ENCODE measurements at regions not wholly inside any gene's neighbourhood (a gene's known extent, or its start where the extent isn't known, plus 50 kb on each side); places are given as distances from the start of the nearest gene placed in this dataset.
"Not testable (repeated sequence)": the region's sequence is repeated elsewhere in the genome, so short reads cannot be mapped to it uniquely, and the experiment has no call there.

- no peak overlapping the region for H3K4me3 ChIP-seq
- H3K27ac ChIP-seq, result no peak overlapping the region
These were observed 577.1 kb downstream of the ANKRD50 start for GRCh38 chr4:124135409-124135813.

DNA sequence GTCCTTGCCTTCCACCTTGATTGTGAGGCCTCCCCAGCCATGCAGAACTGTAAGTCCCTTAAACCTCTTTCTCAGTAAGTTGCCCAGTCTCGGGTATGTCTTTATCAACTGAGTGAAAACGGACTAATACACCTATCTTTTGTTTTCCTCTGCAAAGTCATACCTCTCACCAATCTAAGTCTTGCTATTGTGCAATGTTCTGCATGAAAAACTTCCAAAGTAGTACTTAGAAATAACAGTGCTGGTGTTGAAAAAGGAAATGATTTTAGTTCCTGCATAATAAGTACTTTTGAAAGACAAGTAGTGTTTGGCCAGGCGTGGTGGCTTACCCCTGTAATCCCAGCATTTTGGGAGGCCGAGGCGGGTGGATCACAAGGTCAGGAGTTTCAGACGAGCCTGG, 573.5 kb downstream of the ANKRD50 start:
- Histone ChIP-seq H3K4me3 (no peak overlapping the region), H3K27ac (no peak overlapping the region)

GRCh38 chr4:124143632-124144031, 568.9 kb downstream of the ANKRD50 start:
- Histone ChIP-seq H3K27ac (no peak overlapping the region), H3K4me3 (no peak overlapping the region)

GRCh38 chr4:124144238-124144654, 568.3 kb downstream of the ANKRD50 start:
- Histone ChIP-seq H3K4me3 (no peak overlapping the region), H3K27ac (no peak overlapping the region)

GRCh38 chr4:124146068-124146467, 566.5 kb downstream of the ANKRD50 start:
- H3K27ac ChIP-seq, result no peak overlapping the region

DNA sequence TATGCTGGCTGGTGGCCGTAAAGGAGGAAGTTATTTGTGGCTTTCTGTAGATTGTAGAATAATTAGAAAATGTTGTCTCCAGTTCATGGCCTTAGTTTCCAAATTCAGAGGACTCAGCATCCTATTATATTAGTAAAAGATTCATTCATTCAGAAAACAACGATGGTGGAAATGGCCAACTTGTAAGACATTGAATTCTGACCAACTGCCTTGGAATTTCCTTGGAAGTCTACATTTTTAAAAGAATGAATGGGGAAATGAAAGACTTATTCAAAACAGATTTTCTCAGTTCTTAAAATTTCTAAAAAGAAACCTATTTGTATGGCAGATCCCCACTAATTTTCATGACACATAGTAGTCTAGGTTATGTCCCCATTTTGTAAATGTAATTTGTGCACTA, 561.5 kb downstream of the ANKRD50 start:
- no peak overlapping the region for H3K4me3 ChIP-seq

More at GRCh38 chr4:124146068-124146467, 566.5 kb downstream of the ANKRD50 start:
- no peak overlapping the region for H3K4me3 ChIP-seq

GRCh38 chr4:124152132-124152531, 560.4 kb downstream of the ANKRD50 start:
- H3K4me3 ChIP-seq, result no peak overlapping the region
- no peak overlapping the region for H3K27ac ChIP-seq

More for the DNA sequence above, 561.5 kb downstream of the ANKRD50 start:
- H3K27ac ChIP-seq, result no peak overlapping the region

- Histone ChIP-seq H3K27ac (no peak overlapping the region), H3K4me3 (no peak overlapping the region)
These were observed 557.3 kb downstream of the ANKRD50 start for GRCh38 chr4:124155239-124155638.

DNA sequence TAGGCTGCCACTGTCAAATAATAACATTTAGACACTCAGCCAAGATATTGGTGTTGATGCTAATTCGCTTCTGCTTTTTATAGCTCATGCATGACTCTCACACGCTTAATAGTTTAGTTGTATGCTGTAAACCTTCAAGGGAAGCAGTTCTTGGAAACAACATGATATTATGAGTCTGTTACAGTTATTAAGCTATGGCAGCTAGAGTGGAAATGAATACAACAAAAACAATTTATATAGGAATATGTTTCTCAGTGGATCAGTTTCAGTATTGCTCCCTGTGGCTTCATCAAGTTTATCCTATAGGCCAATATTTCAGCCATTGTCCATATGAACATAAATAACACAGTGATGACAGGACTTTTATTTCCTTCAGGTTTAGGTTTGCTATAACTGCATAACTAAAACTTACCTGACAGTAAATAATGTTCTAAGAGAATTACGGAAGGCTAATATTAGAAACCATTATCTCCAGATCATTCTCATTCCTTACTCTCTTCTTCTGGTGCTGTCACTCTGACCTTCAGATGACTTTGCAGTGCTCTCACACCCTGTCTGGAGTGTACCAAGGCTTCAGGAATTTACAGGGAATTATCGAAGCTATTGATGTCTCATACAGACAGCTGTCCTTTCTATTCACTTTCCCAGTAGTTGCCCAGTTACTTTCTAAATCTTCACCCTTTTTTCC, 555.0 kb downstream of the ANKRD50 start:
- H3K27ac ChIP-seq, result no peak overlapping the region
- H3K4me3 ChIP-seq, result no peak overlapping the region

DNA sequence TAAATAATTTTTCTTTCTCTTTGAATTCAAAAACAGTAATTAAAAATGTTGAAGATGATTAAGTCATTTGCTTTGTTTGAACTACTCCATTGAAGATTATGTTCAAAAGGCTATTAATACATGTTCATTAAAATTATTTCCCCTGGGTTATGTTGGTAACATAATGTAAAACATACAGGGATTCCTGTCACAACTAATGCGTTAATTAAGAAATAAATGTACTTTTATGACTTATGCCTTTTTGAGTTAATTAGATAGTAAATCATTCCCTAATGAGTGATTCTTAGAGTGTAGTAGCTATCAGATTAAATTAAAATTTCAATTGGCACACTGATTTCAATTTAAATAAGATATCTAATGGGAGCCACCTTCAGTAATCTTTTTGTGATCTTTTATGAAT, 549.1 kb downstream of the ANKRD50 start:
- Histone ChIP-seq H3K27ac (no peak overlapping the region), H3K4me3 (no peak overlapping the region)

DNA sequence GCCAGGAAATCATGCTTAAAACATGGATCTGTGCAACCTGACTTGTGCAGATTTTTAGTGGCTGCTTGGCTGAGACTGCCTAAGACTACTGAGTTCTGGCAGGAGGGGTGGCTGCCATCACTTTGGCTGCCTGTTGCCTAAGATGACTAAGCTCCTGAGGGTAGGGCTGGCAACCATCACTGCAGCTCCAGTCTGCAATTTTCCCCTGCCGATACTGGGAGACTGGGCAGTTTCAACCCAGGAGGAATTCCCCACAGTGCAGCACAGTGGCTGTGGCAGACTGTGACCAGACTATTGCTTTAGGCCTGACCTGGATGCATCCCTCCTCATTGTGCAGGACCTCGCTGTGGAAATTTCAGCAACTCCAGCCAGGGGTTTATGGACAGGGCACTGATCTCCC, 544.9 kb downstream of the ANKRD50 start:
- Histone ChIP-seq H3K27ac (no peak overlapping the region), H3K4me3 (no peak overlapping the region)

DNA sequence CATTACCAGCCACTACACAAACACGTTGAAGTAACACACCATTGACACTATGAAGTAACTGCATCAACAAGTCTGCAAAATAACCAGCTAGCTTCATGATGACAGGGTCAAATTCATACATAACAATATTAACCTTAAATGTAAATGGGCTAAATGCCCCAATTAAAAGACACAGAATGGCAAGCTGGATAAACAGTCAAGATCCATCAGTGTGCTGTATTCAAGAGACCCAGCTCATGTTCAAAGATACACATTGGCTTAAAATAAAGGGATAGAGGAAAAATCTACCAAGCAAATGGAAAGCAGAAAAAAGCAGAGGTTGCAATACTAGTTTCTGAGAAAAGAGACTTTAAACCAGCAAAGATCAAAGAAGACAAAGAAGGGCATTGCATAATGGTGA, 543.0 kb downstream of the ANKRD50 start:
- H3K27ac ChIP-seq, H3K4me3 ChIP-seq: not testable (repeated sequence)

DNA sequence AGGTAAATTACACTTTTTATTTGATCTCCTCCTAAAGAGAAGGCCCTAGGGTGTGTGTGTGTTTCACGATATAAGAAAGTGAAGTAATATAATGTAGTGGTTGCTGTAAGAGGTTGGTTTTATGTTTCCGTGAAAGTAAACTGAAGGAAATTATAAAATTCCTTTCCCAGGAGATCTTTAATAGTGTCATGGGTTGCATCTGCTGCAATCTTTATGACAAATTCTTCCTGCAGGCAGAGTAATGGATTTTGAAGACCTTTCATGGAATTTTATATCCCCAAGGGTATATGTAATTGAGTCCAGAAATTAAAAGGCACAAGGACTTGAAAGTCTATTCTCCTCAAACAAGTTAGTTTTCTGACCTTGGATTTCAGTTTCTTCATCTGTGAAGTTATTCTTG, 538.6 kb downstream of the ANKRD50 start:
- H3K4me3 ChIP-seq, result no peak overlapping the region
- H3K27ac ChIP-seq, result no peak overlapping the region

GRCh38 chr4:124177647-124178425, 534.7 kb downstream of the ANKRD50 start:
- H3K4me3 ChIP-seq, result no peak overlapping the region
- peak overlapping the region in 6 of 21 experiments; percentile 11 to 46 (median 22) for H3K27ac ChIP-seq

DNA sequence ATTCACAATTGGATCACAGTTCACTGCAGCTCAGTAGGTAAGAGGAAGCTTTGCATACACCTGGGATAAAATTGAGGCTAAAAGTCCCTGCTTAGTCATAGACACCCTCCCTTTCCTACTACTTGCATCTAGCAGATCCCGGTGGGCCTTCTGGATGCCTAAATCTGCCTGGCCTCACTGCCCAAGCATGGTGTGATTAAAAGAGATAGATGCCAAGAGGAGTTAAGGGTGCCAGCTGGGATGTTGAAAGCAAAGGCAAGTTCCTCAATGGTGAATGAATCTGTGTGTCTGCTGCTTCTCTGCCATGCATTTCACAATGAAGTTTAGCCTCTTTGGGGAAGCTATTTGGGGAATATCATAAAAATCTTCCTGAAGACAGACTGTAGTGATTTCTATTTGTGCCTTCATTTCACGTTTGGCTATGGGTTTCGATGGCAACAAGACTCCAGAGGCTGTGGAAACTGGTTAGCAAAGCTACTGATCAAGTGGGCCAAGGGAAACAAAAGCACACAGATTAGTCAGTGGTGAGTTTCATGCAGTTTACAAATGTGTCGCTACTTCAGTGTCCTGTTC, 534.0 kb downstream of the ANKRD50 start:
- Histone ChIP-seq H3K4me3 (no peak overlapping the region), H3K27ac (peak overlapping the region in 7 of 21 experiments; percentile 8 to 46 (median 16))

- peak overlapping the region in 1 of 21 experiments; percentile 29 for H3K27ac ChIP-seq
- H3K4me3 ChIP-seq, result no peak overlapping the region
These were observed 532.9 kb downstream of the ANKRD50 start for GRCh38 chr4:124179506-124180186.

DNA sequence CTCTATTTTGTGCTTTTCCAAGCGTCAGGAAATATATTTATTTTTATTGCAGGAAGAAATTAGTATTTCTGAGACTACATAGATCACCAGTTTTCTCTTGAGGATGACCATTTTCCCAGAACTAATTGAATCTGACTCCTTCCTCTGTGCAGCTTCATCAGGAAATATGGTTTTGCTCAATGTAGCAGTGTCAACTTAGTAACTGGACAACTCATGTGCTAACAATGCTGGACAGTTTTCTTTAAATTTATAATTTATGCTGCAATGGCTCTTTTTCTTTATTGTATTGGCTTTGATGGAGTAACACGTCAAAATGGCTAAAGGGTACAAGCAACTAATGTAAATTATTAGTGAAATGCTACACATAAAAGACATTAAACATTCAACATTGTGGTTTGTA, 531.5 kb downstream of the ANKRD50 start:
- Histone ChIP-seq H3K4me3 (no peak overlapping the region), H3K27ac (no peak overlapping the region)

- H3K4me3 ChIP-seq, result no peak overlapping the region
- H3K27ac ChIP-seq, result no peak overlapping the region
These were observed 529.3 kb downstream of the ANKRD50 start for GRCh38 chr4:124183231-124183630.

DNA sequence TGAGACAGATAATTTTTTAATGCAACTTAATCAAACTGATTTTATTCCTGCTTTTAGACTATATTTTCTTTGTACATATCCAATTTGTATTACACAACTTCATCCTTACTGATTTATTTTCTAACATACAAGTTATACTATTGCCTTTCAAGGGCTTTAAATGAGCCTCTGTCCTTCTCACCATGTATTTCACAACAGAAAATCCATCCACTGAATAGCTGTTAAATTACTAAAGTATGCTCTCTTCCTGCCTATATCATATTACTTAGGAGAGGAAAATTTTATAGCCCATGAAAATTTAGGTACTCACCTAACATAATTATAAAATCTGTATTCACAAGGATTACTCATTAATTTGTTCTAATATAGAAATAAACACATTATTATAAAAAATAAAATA, 528.6 kb downstream of the ANKRD50 start:
- H3K4me3 ChIP-seq, result no peak overlapping the region
- H3K27ac ChIP-seq, result no peak overlapping the region

DNA sequence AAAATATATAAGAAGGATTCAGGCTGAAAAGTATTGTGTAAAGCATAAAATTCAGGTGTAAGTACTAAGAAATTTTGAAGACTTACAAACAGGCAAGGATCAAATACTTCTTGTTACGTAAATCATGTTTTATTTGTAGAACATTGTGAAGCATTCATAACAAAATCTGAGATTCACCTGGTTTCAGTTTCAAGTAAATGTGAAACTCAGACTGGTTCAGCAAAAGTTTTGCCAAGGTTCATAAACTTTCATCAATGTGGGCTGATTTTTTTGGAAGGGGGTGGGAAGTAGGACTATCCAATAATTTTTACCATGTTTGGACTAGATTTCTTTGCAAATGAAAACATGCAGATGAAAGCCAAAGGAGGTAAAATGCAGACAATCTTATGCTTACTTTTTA, 527.7 kb downstream of the ANKRD50 start:
- H3K27ac ChIP-seq, result no peak overlapping the region
- H3K4me3 ChIP-seq, result no peak overlapping the region

Measured in skin epidermis (tissue), 12 donors.